GM21737 (cell line): ENCODE measurements at regions not wholly inside any gene's neighbourhood (a gene's known extent, or its start where the extent isn't known, plus 50 kb on each side); places are given as distances from the start of the nearest gene placed in this dataset.

Experiments used
- ATAC-seq: cut with Tn5 transposase; IDR thresholded peaks from one replicate; pipeline ENCODE4 v1.9.1; 2021; ENCODE audit warnings: mild to moderate bottlenecking, moderate library complexity; ENCODE audit not compliant: unreplicated experiment

- ATAC-seq: no peak
Observed at GRCh38 chr11:121950160-121950559, 165.9 kb downstream of the BLID start.

DNA sequence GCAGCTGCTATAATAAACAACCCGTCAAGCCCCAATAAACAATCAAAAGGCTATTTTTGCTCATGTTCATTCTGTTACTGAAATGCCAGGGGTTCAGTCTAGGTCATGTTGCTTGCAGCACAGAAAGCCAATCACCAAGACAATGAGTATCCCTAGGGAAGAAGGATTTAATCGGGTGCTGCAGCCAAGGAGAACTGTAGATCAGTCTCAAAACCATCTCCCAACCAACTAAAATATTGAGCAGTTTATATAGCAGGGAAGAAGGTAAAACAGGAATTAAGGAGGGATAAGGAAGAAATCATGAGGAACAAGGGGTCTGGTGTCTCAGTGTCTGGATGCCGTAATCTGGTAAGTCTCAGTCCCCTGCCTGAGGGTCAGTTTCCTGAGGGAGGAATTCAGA lies 169.5 kb downstream of the BLID start:
- no peak for ATAC-seq

- ATAC-seq: no peak
Observed at GRCh38 chr11:121944556-121945230, 171.3 kb downstream of the BLID start.

DNA sequence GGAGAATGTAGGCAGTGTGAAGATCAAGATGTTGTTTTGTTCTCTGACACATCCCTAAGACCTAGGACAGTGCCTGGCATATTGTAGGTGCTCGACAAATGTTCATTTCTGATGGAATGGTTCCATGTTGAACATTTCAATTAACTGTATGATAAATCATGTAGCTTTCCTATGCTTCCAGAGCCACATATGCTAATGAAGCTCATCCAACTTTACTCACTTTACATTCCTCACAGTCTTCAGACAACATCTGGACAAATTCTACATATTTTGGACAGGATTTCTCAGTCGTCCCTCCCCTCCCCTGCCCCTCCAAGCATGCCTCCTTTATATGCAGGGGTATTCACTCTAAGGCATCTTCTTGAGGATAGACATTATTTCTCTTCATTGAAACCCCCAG lies 177.9 kb downstream of the BLID start:
- no peak for ATAC-seq

- no peak for ATAC-seq
Observed at GRCh38 chr11:121936781-121937447, 179.1 kb downstream of the BLID start.

- ATAC-seq: no peak
Observed at GRCh38 chr11:121936370-121936769, 179.6 kb downstream of the BLID start.

GRCh38 chr11:121933694-121934093 lies 182.3 kb downstream of the BLID start:
- ATAC-seq: no peak

DNA sequence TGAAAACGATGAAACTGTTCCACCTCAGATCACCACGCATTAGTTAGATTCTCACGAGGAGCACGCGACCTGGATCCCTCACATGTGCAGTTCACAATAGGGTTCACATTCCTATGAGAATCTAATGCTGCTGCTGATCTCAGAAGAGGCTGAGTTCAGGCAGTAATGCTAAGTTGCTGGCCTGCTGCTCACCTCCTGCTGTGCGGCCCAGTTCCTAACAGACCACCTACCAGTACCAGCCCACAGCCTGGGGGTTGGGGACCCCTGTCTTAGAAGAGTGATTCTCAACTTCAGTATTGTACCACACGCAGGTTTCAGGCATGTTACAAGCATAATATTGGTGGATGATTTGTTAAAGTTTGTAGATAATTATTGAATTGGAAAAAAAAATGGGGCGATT lies 182.7 kb downstream of the BLID start:
- no peak for ATAC-seq

DNA sequence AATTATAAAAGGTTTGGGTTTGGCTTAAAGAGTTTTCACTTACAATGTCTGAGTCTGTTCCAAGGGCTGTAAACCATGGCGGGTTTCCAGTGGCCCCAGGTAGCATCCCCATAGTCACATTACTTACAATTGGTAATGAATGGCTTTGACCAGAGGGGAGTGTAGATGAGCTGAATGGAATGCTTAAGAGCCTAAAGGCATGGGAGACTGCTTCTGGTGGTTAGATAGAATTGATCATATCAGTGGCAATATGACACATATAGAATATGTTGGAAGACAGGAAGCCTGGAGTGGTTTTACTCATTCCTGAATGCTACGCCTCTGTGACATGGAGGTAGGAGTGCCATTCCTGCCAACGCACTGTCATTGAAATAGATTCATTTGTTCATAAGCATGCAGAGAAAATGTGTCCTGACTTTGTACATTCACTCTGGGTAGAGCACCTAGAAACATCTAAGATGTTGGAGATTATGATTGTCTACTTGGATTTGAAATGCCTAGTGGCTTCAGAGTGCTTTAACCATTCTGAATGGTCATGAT lies 183.3 kb downstream of the BLID start:
- ATAC-seq: no peak

DNA sequence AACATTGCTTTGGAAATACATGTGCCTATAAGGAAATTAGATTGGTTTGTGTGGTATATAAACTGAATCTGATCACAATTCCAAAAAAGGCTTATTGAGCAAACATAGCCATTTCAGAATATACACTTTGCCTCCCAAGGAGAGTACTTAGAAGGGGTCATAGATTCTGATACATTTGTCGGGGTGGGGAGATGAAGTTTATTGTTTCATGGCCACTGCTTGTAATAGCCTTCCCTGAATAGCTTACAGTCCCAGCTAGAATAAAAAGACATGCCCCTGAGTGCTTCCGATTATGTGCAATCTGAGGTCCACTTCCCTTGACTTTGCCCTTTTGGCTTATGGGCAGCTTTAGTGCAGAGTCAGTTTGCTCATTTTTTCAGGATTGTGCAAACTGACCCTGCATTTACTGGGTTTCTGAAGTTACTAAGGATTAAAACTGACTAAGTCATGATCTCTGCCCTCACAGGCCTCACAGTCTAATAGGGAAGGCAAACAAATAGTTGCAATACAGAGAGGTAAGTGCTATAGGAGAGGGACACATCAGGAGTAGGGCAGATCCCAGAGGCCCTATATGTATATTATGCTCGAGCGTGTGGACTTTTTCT lies 184.2 kb downstream of the BLID start:
- ATAC-seq: no peak

DNA sequence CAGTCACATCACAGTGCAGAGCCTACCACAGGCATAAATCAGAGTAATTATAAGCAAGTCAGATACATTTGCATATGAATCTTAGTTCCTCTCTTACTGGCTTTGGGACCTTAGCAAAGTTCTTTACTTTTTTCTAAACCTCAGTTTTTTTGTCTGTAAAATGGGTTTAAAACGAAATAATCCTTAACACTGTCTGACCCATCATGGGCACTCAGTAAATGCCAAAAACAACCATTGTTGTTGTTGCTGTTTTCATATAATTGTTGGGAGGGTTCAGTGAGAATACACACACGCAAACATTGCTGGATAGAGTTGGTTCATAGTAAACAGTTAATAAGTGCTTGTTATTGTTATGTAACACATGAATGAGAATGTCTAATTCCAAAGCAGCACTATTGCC lies 184.9 kb downstream of the BLID start:
- ATAC-seq: no peak

DNA sequence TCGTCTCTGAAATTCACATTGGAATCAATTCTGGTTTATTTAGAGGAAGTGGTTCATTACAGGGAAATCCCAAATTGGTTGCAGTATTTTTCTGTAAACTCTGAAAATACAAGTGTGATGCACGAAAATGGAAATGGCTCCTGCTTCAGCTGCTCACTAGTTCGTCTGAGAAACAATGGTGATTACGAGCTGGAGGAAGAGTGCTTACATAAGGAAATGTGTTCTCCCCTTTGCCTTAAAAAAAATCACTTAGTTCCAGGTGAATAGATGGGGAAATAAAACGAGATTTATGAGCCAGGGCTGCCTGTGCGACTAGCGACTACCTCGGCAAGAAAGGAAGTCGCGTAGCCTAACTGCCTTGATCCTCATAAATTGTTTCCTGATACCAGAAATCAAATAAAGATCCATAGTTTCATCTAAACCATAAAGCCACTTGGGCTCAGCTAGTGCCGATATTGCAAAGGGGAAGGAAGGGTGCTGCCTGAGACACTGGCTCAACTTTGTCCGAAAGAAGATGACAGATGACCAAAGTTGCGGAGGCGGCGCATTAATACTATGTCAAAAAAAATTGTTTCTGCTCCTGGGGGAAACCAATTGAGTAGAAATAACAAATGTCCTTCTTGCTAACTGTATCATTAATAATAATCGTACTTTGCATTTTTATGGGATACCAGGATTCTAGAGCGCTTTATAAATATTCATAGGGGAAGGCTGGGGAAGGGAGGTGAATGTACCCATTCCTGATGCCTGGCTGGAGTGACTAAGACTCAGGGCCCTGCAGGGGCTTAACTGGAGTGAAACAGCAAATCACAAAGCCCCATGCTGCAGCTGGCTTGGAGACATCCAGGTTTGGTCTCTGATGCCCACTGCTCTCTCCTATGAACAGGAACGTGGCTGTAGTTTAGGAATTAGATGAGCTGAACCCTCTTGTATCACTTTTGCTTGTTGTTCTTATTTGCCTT lies 185.7 kb downstream of the BLID start:
- ATAC-seq: no peak

DNA sequence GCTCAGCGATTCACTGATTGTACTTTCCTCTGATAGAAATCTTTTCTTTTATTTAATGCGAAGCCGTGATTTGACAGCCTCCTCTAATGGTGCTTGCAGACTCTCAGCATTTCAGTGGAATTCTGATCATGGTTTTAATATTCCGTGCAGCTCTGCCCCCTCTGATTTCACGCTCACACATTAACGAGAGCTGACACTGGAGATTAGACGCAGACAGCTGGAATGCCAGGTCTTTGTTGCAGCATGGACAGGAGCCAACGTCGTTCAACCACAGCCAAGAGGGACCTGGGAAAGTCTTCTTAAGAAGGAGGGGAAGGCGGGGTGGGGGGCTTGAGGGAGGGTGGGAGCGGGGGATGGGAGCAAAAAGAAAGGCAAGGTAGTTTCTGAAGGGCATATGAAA lies 186.4 kb downstream of the BLID start:
- ATAC-seq: no peak

DNA sequence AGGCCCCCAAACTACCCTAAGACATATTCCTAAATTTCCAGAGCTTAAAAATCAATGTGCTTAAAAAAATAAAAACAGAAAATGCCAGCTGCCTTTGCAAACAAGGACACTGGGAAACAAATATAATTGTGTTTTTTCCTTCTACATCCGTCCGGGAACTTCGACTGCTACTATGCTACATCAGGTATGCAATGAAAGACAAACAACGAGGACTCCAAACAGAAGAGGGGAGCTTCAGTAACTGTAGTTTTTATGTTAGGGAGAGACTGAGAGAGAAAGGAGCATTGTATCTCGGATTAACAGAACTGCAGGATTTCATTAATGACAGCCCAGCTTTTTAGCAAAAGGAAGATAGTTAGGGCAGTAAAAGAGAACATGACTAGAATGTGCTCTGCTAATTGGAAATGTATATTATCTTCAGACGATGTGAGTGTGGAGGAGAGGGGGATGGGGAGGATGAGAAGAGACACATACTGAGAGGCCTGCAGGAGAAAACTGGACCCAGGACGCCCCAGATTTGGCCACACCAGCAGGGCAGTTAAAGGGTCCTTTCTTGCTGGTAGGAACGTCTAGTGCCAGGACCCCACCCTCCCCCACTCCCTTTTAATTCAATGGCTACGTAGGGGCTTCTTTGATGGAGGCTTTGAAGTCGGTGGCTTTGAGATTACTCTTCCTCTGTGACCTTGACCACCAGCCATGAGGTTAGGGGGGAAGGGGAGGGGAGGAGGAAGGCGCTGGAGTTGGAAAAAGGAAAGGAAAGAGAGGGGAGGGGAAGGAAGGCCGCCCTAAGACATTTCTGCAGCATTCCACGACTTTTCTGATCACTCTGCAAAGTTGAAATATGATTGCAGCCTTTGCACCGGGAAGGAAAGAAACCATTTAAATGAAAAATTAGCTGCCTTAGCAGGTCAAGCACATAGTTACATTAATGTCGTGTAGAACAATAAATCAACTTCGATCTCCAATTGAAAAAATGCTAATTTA lies 187.1 kb downstream of the BLID start:
- no peak for ATAC-seq

GRCh38 chr11:121927789-121928188 lies 188.2 kb downstream of the BLID start:
- no peak for ATAC-seq

DNA sequence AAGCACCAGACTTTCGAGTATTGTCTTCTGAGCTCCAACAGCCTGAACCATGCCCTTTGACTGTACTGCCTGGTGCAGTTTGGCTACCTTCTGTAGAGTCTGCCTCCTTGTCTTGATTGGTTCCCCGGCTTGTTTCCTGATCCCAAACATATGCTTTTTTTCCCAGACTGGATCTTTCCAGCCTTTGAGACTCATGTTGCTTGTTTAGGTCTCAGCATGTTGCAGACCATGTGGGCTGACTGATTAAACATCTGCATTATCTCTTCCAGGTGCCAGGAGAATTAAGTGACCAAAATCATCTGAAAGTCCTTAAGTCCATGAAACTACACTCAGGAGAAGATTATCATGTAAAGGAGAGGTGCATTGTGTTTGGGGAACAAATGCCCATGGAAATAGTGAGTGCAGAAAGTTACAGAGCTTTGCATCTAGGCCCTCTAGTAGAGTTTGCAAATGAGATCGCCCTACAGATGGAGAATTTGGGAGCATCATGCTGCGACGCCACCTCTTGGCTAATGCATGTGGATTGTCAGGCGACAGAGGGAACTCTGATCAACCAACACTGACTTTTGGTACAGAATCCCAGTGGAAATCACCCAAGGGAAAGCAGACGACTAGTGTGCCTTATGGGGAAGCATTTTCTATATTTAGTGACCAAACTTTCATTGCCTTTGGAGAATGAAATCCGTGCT lies 188.8 kb downstream of the BLID start:
- no peak for ATAC-seq

- ATAC-seq: no peak
Observed at GRCh38 chr11:121924191-121924590, 191.8 kb downstream of the BLID start.

DNA sequence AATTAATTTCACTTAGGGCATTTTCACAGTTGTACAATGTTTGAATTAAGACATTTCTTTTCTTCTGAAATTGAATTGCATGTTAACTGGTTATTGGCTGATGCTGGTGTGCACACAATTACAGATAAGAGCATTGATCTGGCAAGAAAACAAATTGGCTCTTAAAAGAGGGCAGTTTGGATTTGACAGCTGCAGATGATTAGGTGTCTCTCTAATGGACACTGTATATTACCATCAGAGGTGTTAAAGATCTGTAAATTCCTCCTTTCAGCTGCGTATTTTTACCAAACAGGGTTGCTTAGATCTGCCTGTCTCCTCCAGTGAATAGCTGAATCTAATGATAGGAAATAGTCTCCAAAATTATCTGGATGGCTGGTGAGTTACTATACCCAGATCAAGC lies 198.5 kb downstream of the BLID start:
- no peak for ATAC-seq

DNA sequence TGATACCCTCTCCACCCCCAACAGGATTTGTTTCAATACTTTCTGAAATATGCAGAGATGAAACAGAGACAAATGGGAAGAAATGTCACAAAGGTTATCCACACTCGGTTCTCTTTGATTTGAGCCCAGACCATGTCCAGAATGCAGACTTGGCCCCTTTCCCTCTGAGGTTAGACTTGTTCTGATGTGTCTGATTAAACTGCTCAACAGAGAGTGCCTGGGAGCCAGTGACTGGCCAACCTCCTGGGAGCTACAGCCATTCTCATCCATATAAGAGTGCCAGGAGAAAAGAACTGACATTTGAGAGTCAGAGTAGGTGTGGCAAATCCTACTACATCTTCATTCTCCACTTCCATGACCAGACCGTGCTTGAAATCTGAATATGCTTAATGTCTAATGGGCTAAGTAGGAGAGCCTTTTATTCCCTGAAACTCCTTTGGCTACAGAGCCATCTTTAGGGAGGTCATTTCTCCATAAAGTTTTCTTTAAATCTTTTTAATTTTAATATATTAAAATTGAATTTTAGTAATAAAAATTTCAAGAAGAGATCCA lies 201.4 kb downstream of the BLID start:
- ATAC-seq: no peak
